H1 (cell line): ENCODE measurements at regions not wholly inside any gene's neighbourhood (a gene's known extent, or its start where the extent isn't known, plus 50 kb on each side); places are given as distances from the start of the nearest gene placed in this dataset.

Experiments
- CTCF ChIA-PET: fragments of 300-600 bp; sonication (Branson Sonifier 250); formaldehyde crosslinking; loops from one replicate; lab custom pipeline; 2021; ENCODE audit not compliant: partially characterized antibody; lab: Charles Lee
- POLR2A ChIA-PET: fragments of 300-600 bp; sonication (Branson Sonifier 250); formaldehyde crosslinking; loops from one replicate; lab custom pipeline; 2021; ENCODE audit warnings: inconsistent platforms; ENCODE audit not compliant: partially characterized antibody; lab: Charles Lee
- DNase-seq, 2 experiments: peaks; one replicate each; pipeline versions ENCODE4 v3.0.0 to v3.0.0-alpha.2; 2010 to 2022; ENCODE audit warnings: low spot score in 2 of 2, low read depth in 1 of 2, mixed read lengths in 1 of 2
- FAIRE-seq: peaks from 2 replicates; lab custom pipeline; 2011; peaks lifted over from hg19 to GRCh38; lab: Jason Lieb, UNC
- H2AFZ ChIP-seq: 2 replicates; pipeline ENCODE4 v1.8.1; 2012; ENCODE audit warnings: low read length, inconsistent platforms
- H2AK5ac ChIP-seq: 2 replicates; pipeline ENCODE4 v1.6.1; 2013; ENCODE audit warnings: low read depth, low read length
- H2BK120ac ChIP-seq: replicated peaks from 2 replicates; pipeline ENCODE3; 2013; ENCODE audit warnings: low read depth, low read length, inconsistent platforms
- H2BK12ac ChIP-seq: 2 replicates; pipeline ENCODE4 v1.6.1; 2013; ENCODE audit warnings: low read depth, low read length
- H2BK15ac ChIP-seq: 2 replicates; pipeline ENCODE4 v1.6.1; 2013; ENCODE audit warnings: low read length
- H2BK20ac ChIP-seq: 2 replicates; pipeline ENCODE4 v1.6.1; 2013; ENCODE audit warnings: low read length
- H2BK5ac ChIP-seq: 2 replicates; pipeline ENCODE4 v1.6.1; 2013; ENCODE audit warnings: low read depth, low read length
- H3K14ac ChIP-seq: 2 replicates; pipeline ENCODE4 v1.6.1; 2013; ENCODE audit warnings: inconsistent platforms; ENCODE audit not compliant: insufficient read length
- H3K18ac ChIP-seq: 2 replicates; pipeline ENCODE4 v1.6.1; 2013; ENCODE audit warnings: low read length; ENCODE audit errors: extremely low read depth
- H3K23ac ChIP-seq: 2 replicates; pipeline ENCODE4 v1.6.1; 2013; ENCODE audit warnings: inconsistent platforms; ENCODE audit not compliant: insufficient read length
- H3K23me2 ChIP-seq: 2 replicates; pipeline ENCODE4 v1.6.1; 2013; ENCODE audit warnings: low read depth, low read length
- H3K27ac ChIP-seq: 2 replicates; pipeline ENCODE4 v1.6.1; 2011; ENCODE audit warnings: low read depth, low read length, inconsistent platforms
- H3K27me3 ChIP-seq, 4 experiments: replicated peaks in 1 of 4; 1 replicate in 1 of 4; 2 replicates in 3 of 4; pipeline versions ENCODE4 v1.6.1 to v1.8.1; 2011 to 2013; ENCODE audit warnings: low read length in 3 of 4, mild to moderate bottlenecking in 3 of 4, inconsistent platforms in 2 of 4, mixed read lengths in 2 of 4, moderate library complexity in 1 of 4; ENCODE audit not compliant: control insufficient read depth in 3 of 4, insufficient read depth in 3 of 4; ENCODE audit errors: extremely low read depth in 1 of 4
- H3K36me3 ChIP-seq, 4 experiments: 2 replicates each; pipeline versions ENCODE4 v1.6.1 to v1.8.1; 2011 to 2013; ENCODE audit warnings: mild to moderate bottlenecking in 4 of 4, low read length in 3 of 4, moderate library complexity in 2 of 4, control low read depth in 1 of 4, inconsistent platforms in 1 of 4; ENCODE audit not compliant: insufficient read depth in 4 of 4, control insufficient read depth in 2 of 4
- H3K4ac ChIP-seq: replicated peaks from 2 replicates; pipeline ENCODE3; 2013; ENCODE audit warnings: low read length, low read depth, mixed read lengths, inconsistent platforms; ENCODE audit not compliant: insufficient read length
- H3K4me1 ChIP-seq, 4 experiments: replicated peaks in 1 of 4; 1 replicate in 1 of 4; 2 replicates in 3 of 4; pipeline versions ENCODE4 v1.6.1 to v1.8.1; 2011 to 2013; ENCODE audit warnings: low read length in 3 of 4, inconsistent platforms in 2 of 4, mixed read lengths in 1 of 4; ENCODE audit not compliant: insufficient read depth in 4 of 4, control insufficient read depth in 3 of 4
- H3K4me2 ChIP-seq, 2 experiments: 2 replicates each; pipeline versions ENCODE4 v1.6.1 to v1.8.1; 2011 to 2013; ENCODE audit warnings: low read depth in 2 of 2, low read length in 2 of 2, control low read depth in 1 of 2, inconsistent platforms in 1 of 2, mild to moderate bottlenecking in 1 of 2; ENCODE audit not compliant: insufficient read depth in 1 of 2
- H3K4me3 ChIP-seq, 4 experiments: fragments of 200-600, 300-600 bp in 1 of 4; sonication (generic), shearing (Covaris generic), sonication (Bioruptor Twin) in 1 of 4; 2 replicates each; pipeline versions ENCODE4 v1.5.1 to v1.8.1; 2011 to 2016; ENCODE audit warnings: low read length in 4 of 4, low read depth in 3 of 4, control low read depth in 2 of 4, inconsistent platforms in 2 of 4, mild to moderate bottlenecking in 2 of 4, mixed read lengths in 1 of 4, moderate library complexity in 1 of 4; ENCODE audit not compliant: insufficient read depth in 2 of 4; ENCODE audit errors: extremely low read depth in 1 of 4
- H3K56ac ChIP-seq: replicated peaks from 2 replicates; pipeline ENCODE3; 2013; ENCODE audit warnings: low read depth, mild to moderate bottlenecking, mixed read lengths, low read length, inconsistent platforms; ENCODE audit not compliant: insufficient read length
- H3K79me1 ChIP-seq: 2 replicates; pipeline ENCODE4 v1.6.1; 2013; ENCODE audit warnings: low read depth, low read length, control low read depth
- H3K79me2 ChIP-seq, 2 experiments: 2 replicates each; pipeline versions ENCODE4 v1.6.1 to v1.8.1; 2012 to 2013; ENCODE audit warnings: low read length in 2 of 2, mild to moderate bottlenecking in 2 of 2, inconsistent platforms in 1 of 2; ENCODE audit not compliant: insufficient read depth in 2 of 2, control insufficient read depth in 1 of 2
- H3K9ac ChIP-seq, 4 experiments: replicated peaks in 1 of 4; 1 replicate in 1 of 4; 2 replicates in 3 of 4; pipeline versions ENCODE4 v1.6.1 to v1.8.1; 2011 to 2013; ENCODE audit warnings: low read depth in 3 of 4, low read length in 3 of 4, control low read depth in 2 of 4, mild to moderate bottlenecking in 2 of 4, moderate library complexity in 2 of 4, inconsistent platforms in 1 of 4; ENCODE audit errors: extremely low read depth in 1 of 4
- H3K9me3 ChIP-seq, 2 experiments: 2 replicates each; pipeline versions ENCODE4 v1.6.1 to v1.8.1; 2012 to 2013; ENCODE audit warnings: mild to moderate bottlenecking in 2 of 2, moderate library complexity in 2 of 2, control low read depth in 1 of 2, inconsistent platforms in 1 of 2, low read depth in 1 of 2, low read length in 1 of 2, mixed read lengths in 1 of 2; ENCODE audit not compliant: insufficient read depth in 2 of 2
- H4K20me1 ChIP-seq, 2 experiments: replicated peaks in 1 of 2; 2 replicates each; pipeline versions ENCODE3 to v1.8.1; 2011 to 2013; ENCODE audit warnings: inconsistent platforms in 2 of 2, low read length in 2 of 2, mild to moderate bottlenecking in 1 of 2; ENCODE audit not compliant: insufficient read depth in 2 of 2, control insufficient read depth in 1 of 2
- H4K5ac ChIP-seq: 2 replicates; pipeline ENCODE4 v1.6.1; 2013; ENCODE audit warnings: low read length, low read depth, mixed read lengths, inconsistent platforms; ENCODE audit not compliant: insufficient read length
- H4K8ac ChIP-seq: 2 replicates; pipeline ENCODE4 v1.8.0; 2013; ENCODE audit warnings: mild to moderate bottlenecking, moderate library complexity, low read length, inconsistent platforms; ENCODE audit not compliant: insufficient read depth; ENCODE audit errors: extremely low read depth
- H4K91ac ChIP-seq: replicated peaks from 2 replicates; pipeline ENCODE3; 2013; ENCODE audit warnings: low read length, mixed read lengths, inconsistent platforms; ENCODE audit not compliant: insufficient read length
- CEBPB ChIP-seq: IDR thresholded peaks from 2 replicates; pipeline ENCODE4 v1.6.1; 2012; ENCODE audit warnings: low read depth, low read length
- CTCF ChIP-seq, 3 experiments: IDR thresholded peaks; 1 replicate in 2 of 3; 2 replicates in 1 of 3; pipeline versions ENCODE4 v1.5.1 to v1.6.1; 2011; ENCODE audit warnings: low read length in 3 of 3, mild to moderate bottlenecking in 3 of 3, inconsistent platforms in 2 of 3, low read depth in 1 of 3, moderate library complexity in 1 of 3; ENCODE audit not compliant: insufficient read depth in 1 of 3; ENCODE audit errors: control extremely low read depth in 1 of 3
- JUND ChIP-seq: IDR thresholded peaks from 2 replicates; pipeline ENCODE4 v1.6.1; 2011; ENCODE audit warnings: mild to moderate bottlenecking, improper control_type of control experiment, low read length
- MAX ChIP-seq: IDR thresholded peaks from 2 replicates; pipeline ENCODE4 v1.6.1; 2012; ENCODE audit warnings: inconsistent platforms
- NRF1 ChIP-seq: IDR thresholded peaks from 2 replicates; pipeline ENCODE4 v1.6.1; 2011; ENCODE audit warnings: mild to moderate bottlenecking, low read depth, low read length, improper control_type of control experiment
- RAD21 ChIP-seq, 2 experiments: IDR thresholded peaks in 1 of 2; conservative IDR thresholded peaks in 1 of 2; 2 replicates each; pipeline ENCODE4 v1.6.1; 2011; ENCODE audit warnings: low read depth in 2 of 2, low read length in 2 of 2, improper control_type of control experiment in 1 of 2, inconsistent platforms in 1 of 2, mild to moderate bottlenecking in 1 of 2, moderate library complexity in 1 of 2
- SIN3A ChIP-seq, 2 experiments: IDR thresholded peaks in 1 of 2; conservative IDR thresholded peaks in 1 of 2; 2 replicates each; pipeline ENCODE4 v1.6.1; 2011 to 2012; ENCODE audit warnings: low read length in 2 of 2, improper control_type of control experiment in 1 of 2, low read depth in 1 of 2, mild to moderate bottlenecking in 1 of 2
- WGBS, 2 experiments: shearing (Covaris generic) in 1 of 2; methylation state at CpG; one replicate each; pipeline versions ENCODE4 v1.1.6 to v1.1.7; 2013 to 2015; ENCODE audit warnings: low lambda C conversion rate in 2 of 2, mixed read lengths in 2 of 2, inconsistent platforms in 1 of 2, low coverage in 1 of 2, missing lambda C conversion rate in 1 of 2; ENCODE audit not compliant: insufficient replicate concordance in 2 of 2, insufficient coverage in 1 of 2, insufficient read length in 1 of 2; ENCODE audit errors: extremely low coverage in 1 of 2, missing lambda C conversion rate in 1 of 2; 5-methylcytosine and 5-hydroxymethylcytosine counted together

GRCh38 chr7:25369786-25370185, 141.5 kb upstream of the NPVF start:
- Histone ChIP-seq H2BK120ac (no peak overlapping the region), H2BK12ac (no peak overlapping the region), H3K23me2 (no peaks in the 10 kb centered on the region), H3K18ac (no peak overlapping the region), H2BK5ac (no peak overlapping the region), H3K79me1 (no peaks in the 10 kb centered on the region), H3K79me2 (no peaks in the 10 kb centered on the region), H3K27me3 (no peaks in the 10 kb centered on the region), H4K91ac (no peak overlapping the region), H3K4ac (no peak overlapping the region), H3K4me3 (no peak overlapping the region), H2BK15ac (no peak overlapping the region), H3K56ac (no peak overlapping the region), H3K36me3 (no peaks in the 10 kb centered on the region), H3K9ac (no peak overlapping the region), H4K20me1 (no peaks in the 10 kb centered on the region), H2AFZ (no peak overlapping the region), H3K9me3 (peaks cover 3 to 9% of the 10 kb centered on the region in 2 experiments; a peak in 2 of 4 replicates), H3K27ac (no peak overlapping the region), H2AK5ac (no peak overlapping the region), H4K5ac (no peak overlapping the region), H3K4me1 (no peaks in the 10 kb centered on the region), H3K23ac (no peak overlapping the region), H3K4me2 (no peak overlapping the region), H3K14ac (no peak overlapping the region), H4K8ac (no peak overlapping the region), H2BK20ac (no peak overlapping the region)
- ChIA-PET CTCF (interaction anchor here (1.0 to 1.1 kb wide), 2 partner anchors 21 to 110 kb away, joined by 4 to 6 read pairs; no protein-coding TSS in a partner anchor), POLR2A (no interaction called here)
- DNase-seq (no peak), FAIRE-seq (no peak)
- TF ChIP-seq CEBPB (no peak), CTCF (IDR thresholded peaks at IDR 0.05; ENCODE audit: control extremely low read depth in 1 of 3, insufficient read depth in 1 of 3, low read depth in 1 of 3, low read length in 3 of 3) (no peak), NRF1 (no peak), JUND (no peak), SIN3A (conservative IDR thresholded peaks at IDR 0.05 in 1 of 2, IDR thresholded peaks at IDR 0.05 in 1 of 2; ENCODE audit: low read depth in 1 of 2, low read length in 2 of 2) (no peak), MAX (no peak), RAD21 (IDR thresholded peaks at IDR 0.05 in 1 of 2, conservative IDR thresholded peaks at IDR 0.05 in 1 of 2; ENCODE audit: low read depth in 2 of 2, low read length in 2 of 2) (no peak)
- 91% methylated on average over 4 of the region's 4 CpGs; no CpG with 5 or more reads in 1 of the 2 experiments for WGBS, 2 experiments
